A549 (cell line): ENCODE measurements at regions not wholly inside any gene's neighbourhood (a gene's known extent, or its start where the extent isn't known, plus 50 kb on each side); places are given as distances from the start of the nearest gene placed in this dataset.

Experiments
- ATAC-seq, 2 experiments: fragments of 200-7000 bp in 1 of 2; fragments of >200 bp in 1 of 2; cut with Nextera tagmentation in 1 of 2; cut with Tn5 transposase in 1 of 2; 3 replicates each; pipeline versions ENCODE4 v1.8.0 to v1.9.1; 2018 to 2020; ENCODE audit warnings: mild to moderate bottlenecking in 1 of 2, moderate library complexity in 1 of 2
- CTCF ChIA-PET: fragments of 300-600 bp; sonication (Branson Sonifier 250); formaldehyde crosslinking; extraction: SDS; loops from one replicate; lab custom pipeline; 2021; ENCODE audit warnings: antibody characterized with exemption, inconsistent platforms; lab: Yijun Ruan, JAX
- POLR2A ChIA-PET: fragments of 350-600 bp; formaldehyde crosslinking; extraction: SDS; loops from one replicate; lab custom pipeline; 2021; ENCODE audit warnings: antibody characterized with exemption, inconsistent platforms; lab: Yijun Ruan, JAX
- DNase-seq, 2 experiments: peaks; one replicate each; pipeline versions ENCODE4 v3.0.0 to v3.0.0-alpha.2; 2011 to 2016; ENCODE audit warnings: low read depth in 1 of 2, low spot score in 1 of 2
- FAIRE-seq: peaks from 2 replicates; lab custom pipeline; 2011; peaks lifted over from hg19 to GRCh38; lab: Jason Lieb, UNC
- H3K27ac ChIP-seq, 2 experiments: fragments of >200 bp; sonication (Bioruptor Twin); formaldehyde crosslinking; 3 replicates each; pipeline ENCODE4 v1.5.1; 2016 to 2017
- H3K4me1 ChIP-seq: fragments of >200 bp; sonication (Bioruptor Twin); formaldehyde crosslinking; 3 replicates; pipeline ENCODE4 v1.6.1; 2016
- H3K4me2 ChIP-seq: fragments of >200 bp; sonication (Bioruptor Twin); formaldehyde crosslinking; 3 replicates; pipeline ENCODE4 v1.6.1; 2016
- H3K4me3 ChIP-seq: fragments of >200 bp; sonication (Bioruptor Twin); formaldehyde crosslinking; 3 replicates; pipeline ENCODE4 v1.5.1; 2016
- H3K9me3 ChIP-seq: fragments of >200 bp; sonication (Bioruptor Twin); formaldehyde crosslinking; 3 replicates; pipeline ENCODE4 v1.6.1; 2016
- ATOH8 ChIP-seq: fragments of 250-450 bp; sonication (Bioruptor Pico); IDR thresholded peaks from 2 replicates; pipeline ENCODE4 v1.5.0; 2020; ENCODE audit warnings: low read depth, mild to moderate bottlenecking, moderate library complexity
- BCL3 ChIP-seq: fragments of >200 bp; sonication (Bioruptor Twin); formaldehyde crosslinking; IDR thresholded peaks from 3 replicates; pipeline ENCODE4 v1.6.1; 2016
- BHLHE40 ChIP-seq: IDR thresholded peaks from 2 replicates; pipeline ENCODE4 v1.6.1; 2012; ENCODE audit warnings: low read depth, low read length, inconsistent platforms
- CBX2 ChIP-seq: fragments of 200-600 bp; sonication (generic); IDR thresholded peaks from 2 replicates; pipeline ENCODE4 v1.6.1; 2016; ENCODE audit warnings: low read depth, mild to moderate bottlenecking, borderline replicate concordance
- CEBPB ChIP-seq, 2 experiments: fragments of >200 bp in 1 of 2; sonication (Bioruptor Twin) in 1 of 2; formaldehyde crosslinking in 1 of 2; IDR thresholded peaks; 2 replicates each; pipeline ENCODE4 v1.6.1; 2012 to 2016
- CHD4 ChIP-seq: fragments of 200-600 bp; sonication (generic); IDR thresholded peaks from 2 replicates; pipeline ENCODE4 v1.6.1; 2016; ENCODE audit warnings: antibody characterized with exemption, mild to moderate bottlenecking, borderline replicate concordance
- CTCF ChIP-seq: fragments of >200 bp; sonication (Bioruptor Twin); formaldehyde crosslinking; IDR thresholded peaks from 3 replicates; pipeline ENCODE4 v1.5.1; 2016
- EHF ChIP-seq: fragments of 250-450 bp; sonication (Bioruptor Pico); IDR thresholded peaks from 2 replicates; pipeline ENCODE4 v1.5.0; 2020; ENCODE audit warnings: mild to moderate bottlenecking
- EHMT2 ChIP-seq: fragments of 200-600 bp; sonication (generic); IDR thresholded peaks from 2 replicates; pipeline ENCODE4 v1.6.1; 2016; ENCODE audit warnings: antibody characterized with exemption, low read depth, mild to moderate bottlenecking, moderate library complexity
- EP300 ChIP-seq, 2 experiments: fragments of >200 bp; sonication (Bioruptor Twin); formaldehyde crosslinking; IDR thresholded peaks; 2 replicates in 1 of 2; 3 replicates in 1 of 2; pipeline ENCODE4 v1.6.1; 2016 to 2017
- ESRRA ChIP-seq: fragments of 150-350 bp; IDR thresholded peaks from 2 replicates; pipeline ENCODE4 v1.6.1; 2014; ENCODE audit warnings: mild to moderate bottlenecking, low read length, borderline replicate concordance
- FOSB ChIP-seq: fragments of 250-450 bp; sonication (Bioruptor Pico); IDR thresholded peaks from 2 replicates; pipeline ENCODE4 v1.5.0; 2020; ENCODE audit warnings: mild to moderate bottlenecking, moderate library complexity
- FOXS1 ChIP-seq: fragments of 250-450 bp; sonication (Bioruptor Pico); IDR thresholded peaks from 2 replicates; pipeline ENCODE4 v1.5.0; 2020; ENCODE audit warnings: mild to moderate bottlenecking, moderate library complexity
- GATA3 ChIP-seq: IDR thresholded peaks from 2 replicates; pipeline ENCODE4 v1.6.1; 2012; ENCODE audit warnings: borderline replicate concordance
- HDAC2 ChIP-seq: fragments of 200-600 bp; sonication (generic); IDR thresholded peaks from 2 replicates; pipeline ENCODE4 v1.6.1; 2016
- HES2 ChIP-seq: fragments of >200 bp; sonication (Bioruptor Twin); formaldehyde crosslinking; IDR thresholded peaks from 2 replicates; pipeline ENCODE4 v1.6.1; 2016
- HMGXB4 ChIP-seq: fragments of 250-450 bp; sonication (Bioruptor Pico); IDR thresholded peaks from 2 replicates; pipeline ENCODE4 v1.5.0; 2021; ENCODE audit warnings: mild to moderate bottlenecking, moderate library complexity, borderline replicate concordance
- JUNB ChIP-seq: fragments of >200 bp; sonication (Bioruptor Twin); formaldehyde crosslinking; IDR thresholded peaks from 2 replicates; pipeline ENCODE4 v1.6.1; 2016
- KDM5A ChIP-seq: fragments of 200-600 bp; sonication (generic); IDR thresholded peaks from 2 replicates; pipeline ENCODE4 v1.6.1; 2016; ENCODE audit warnings: antibody characterized with exemption, mild to moderate bottlenecking
- MAFK ChIP-seq: fragments of 450-650 bp; IDR thresholded peaks from 2 replicates; pipeline ENCODE4 v1.6.1; 2014; ENCODE audit not compliant: partially characterized antibody
- POLR2A ChIP-seq: IDR thresholded peaks from 2 replicates; pipeline ENCODE4 v1.6.1; 2012; ENCODE audit warnings: mild to moderate bottlenecking, low read length
- RARB ChIP-seq: fragments of 250-450 bp; sonication (Bioruptor Pico); IDR thresholded peaks from 2 replicates; pipeline ENCODE4 v1.8.0; 2021; ENCODE audit warnings: mild to moderate bottlenecking, moderate library complexity
- RCOR1 ChIP-seq: fragments of 150-350 bp; IDR thresholded peaks from 2 replicates; pipeline ENCODE4 v1.6.1; 2014; ENCODE audit warnings: antibody characterized with exemption, low read length, low read depth
- REST ChIP-seq: fragments of 200-600 bp; sonication (generic); IDR thresholded peaks from 2 replicates; pipeline ENCODE4 v1.6.1; 2016; ENCODE audit warnings: antibody characterized with exemption, mild to moderate bottlenecking, moderate library complexity
- SREBF2 ChIP-seq: fragments of 450-650 bp; IDR thresholded peaks from 2 replicates; pipeline ENCODE4 v1.6.1; 2014; ENCODE audit warnings: mild to moderate bottlenecking, moderate library complexity
- ZFP36 ChIP-seq: fragments of 450-650 bp; IDR thresholded peaks from 2 replicates; pipeline ENCODE4 v1.6.1; 2014; ENCODE audit warnings: borderline replicate concordance; ENCODE audit not compliant: partially characterized antibody
- ZNF302 ChIP-seq: fragments of 250-450 bp; sonication (Bioruptor Pico); IDR thresholded peaks from 2 replicates; pipeline ENCODE4 v1.9.0; 2021; ENCODE audit warnings: inconsistent platforms, mild to moderate bottlenecking, moderate library complexity
- WGBS: methylation state at CpG from one replicate; pipeline ENCODE4 v1.1.6; 2017; ENCODE audit errors: missing lambda C conversion rate; 5-methylcytosine and 5-hydroxymethylcytosine counted together

- Histone ChIP-seq H3K4me2 (no peak overlapping the region), H3K9me3 (no peaks in the 10 kb centered on the region), H3K4me3 (no peak overlapping the region), H3K4me1 (no peaks in the 10 kb centered on the region), H3K27ac (no peak overlapping the region)
- FAIRE-seq (no peak), ATAC-seq (no peak), DNase-seq (no peak)
- no peak for TF ChIP-seq EP300 (IDR thresholded peaks at IDR 0.05)
- TF ChIP-seq MAFK, result no peak
- TF ChIP-seq RCOR1, result no peak
- TF ChIP-seq BHLHE40, result no peak
- no peak for TF ChIP-seq ATOH8 (CRISPR knock-in tag)
- no peak for TF ChIP-seq SREBF2
- TF ChIP-seq CBX2, result no peak
- TF ChIP-seq POLR2A, result no peak
- TF ChIP-seq EHF, result no peak
- no peak for TF ChIP-seq GATA3
- TF ChIP-seq ESRRA, result no peak
- TF ChIP-seq BCL3, result no peak
- no peak for TF ChIP-seq FOXS1 (CRISPR knock-in tag)
- no peak for TF ChIP-seq HES2
- TF ChIP-seq RARB, result no peak
- TF ChIP-seq HDAC2, result no peak
- TF ChIP-seq CEBPB (IDR thresholded peaks at IDR 0.05), result no peak
- POLR2A ChIA-PET, result no interaction called here
- WGBS, result 53% methylated on average over 3 of the region's 3 CpGs
- CTCF ChIA-PET, result no interaction called here
Measured at GRCh38 chr6:140976806-140977205, 1155.9 kb upstream of the GJE1 start.

- Histone ChIP-seq H3K4me1 (no peaks in the 10 kb centered on the region), H3K9me3 (no peaks in the 10 kb centered on the region), H3K4me2 (no peak overlapping the region), H3K4me3 (no peak overlapping the region), H3K27ac (no peak overlapping the region)
- TF ChIP-seq GATA3 (no peak), REST (no peak), JUNB (no peak), BHLHE40 (no peak), ZNF302 (no peak), CHD4 (no peak), CTCF (no peak), MAFK (no peak), KDM5A (no peak), FOSB (CRISPR knock-in tag) (no peak), FOXS1 (CRISPR knock-in tag) (no peak), ZFP36 (no peak), POLR2A (no peak), HMGXB4 (CRISPR knock-in tag) (no peak), EHMT2 (no peak)
- CTCF ChIA-PET, result no interaction called here
- ATAC-seq (no peak), DNase-seq (no peak), FAIRE-seq (no peak)
- POLR2A ChIA-PET, result no interaction called here
Measured at GRCh38 chr6:140970485-140970884, 1162.2 kb upstream of the GJE1 start.
